HG02571 (cell line): ENCODE measurements at regions not wholly inside any gene's neighbourhood (a gene's known extent, or its start where the extent isn't known, plus 50 kb on each side); places are given as distances from the start of the nearest gene placed in this dataset.
"Not testable (repeated sequence)": the region's sequence is repeated elsewhere in the genome, so short reads cannot be mapped to it uniquely, and the experiment has no call there.

Experiments used
- ATAC-seq: cut with Tn5 transposase; IDR thresholded peaks from one replicate; pipeline ENCODE4 v1.9.1; 2021; ENCODE audit warnings: mild to moderate bottlenecking, moderate library complexity; ENCODE audit not compliant: unreplicated experiment

DNA sequence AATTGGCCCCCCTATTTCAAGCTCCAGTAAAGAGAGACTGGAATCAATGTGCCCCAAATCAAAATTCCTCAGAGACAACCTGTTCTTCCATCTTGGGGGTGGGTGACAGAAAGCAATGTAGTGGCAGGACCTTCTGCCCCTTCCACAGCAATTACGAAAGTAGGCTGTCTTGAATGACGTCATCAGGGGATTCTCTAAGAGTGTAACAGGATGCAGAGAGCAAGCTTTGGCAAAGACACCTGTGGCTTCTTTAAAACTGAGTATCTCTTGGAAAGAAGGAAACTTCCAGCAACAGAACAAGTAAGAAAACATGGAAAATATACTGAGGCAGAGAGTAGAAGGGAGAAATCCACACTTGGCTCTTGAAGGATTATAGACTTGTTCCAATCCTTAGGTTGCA is 247.6 kb upstream of the PDE4D start:
- no peak for ATAC-seq

DNA sequence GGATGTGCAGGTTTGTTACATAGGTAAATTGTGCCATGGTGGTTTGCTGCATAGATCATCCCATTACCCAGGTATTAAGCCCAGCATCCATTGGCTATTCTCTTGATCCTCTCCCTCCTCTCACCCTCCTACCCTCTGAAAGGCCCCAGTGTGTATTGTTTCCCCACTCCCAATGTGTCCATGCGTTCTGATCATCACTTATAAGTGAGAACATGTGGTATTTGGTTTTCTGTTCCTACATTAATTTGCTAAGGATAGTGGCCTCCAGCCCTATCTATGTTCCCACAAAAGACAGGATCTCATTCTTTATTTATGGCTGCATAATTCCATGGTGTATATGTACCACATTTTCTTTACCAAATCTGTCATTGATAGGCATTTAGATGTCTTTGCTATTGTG is 243.3 kb upstream of the PDE4D start:
- no peak for ATAC-seq

DNA sequence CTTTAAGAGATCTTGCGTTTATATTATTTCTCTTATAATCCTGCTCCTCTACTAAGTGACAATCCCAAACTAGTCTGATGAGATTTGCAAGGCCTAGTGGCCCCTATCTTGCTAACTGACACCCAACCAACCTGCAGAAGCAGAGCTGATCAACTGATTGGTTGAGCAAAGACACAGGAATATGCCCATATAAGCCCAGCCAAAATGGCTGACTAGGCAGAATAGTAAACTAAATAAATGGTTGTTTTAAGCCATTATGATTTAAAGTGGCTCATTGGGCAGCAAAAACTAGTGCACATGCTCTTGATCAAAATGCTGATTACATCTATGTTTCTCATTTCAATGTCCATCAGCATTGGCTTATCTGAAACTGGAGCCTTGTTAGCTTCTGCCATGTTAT is 238.0 kb upstream of the PDE4D start:
- ATAC-seq, result no peak

DNA sequence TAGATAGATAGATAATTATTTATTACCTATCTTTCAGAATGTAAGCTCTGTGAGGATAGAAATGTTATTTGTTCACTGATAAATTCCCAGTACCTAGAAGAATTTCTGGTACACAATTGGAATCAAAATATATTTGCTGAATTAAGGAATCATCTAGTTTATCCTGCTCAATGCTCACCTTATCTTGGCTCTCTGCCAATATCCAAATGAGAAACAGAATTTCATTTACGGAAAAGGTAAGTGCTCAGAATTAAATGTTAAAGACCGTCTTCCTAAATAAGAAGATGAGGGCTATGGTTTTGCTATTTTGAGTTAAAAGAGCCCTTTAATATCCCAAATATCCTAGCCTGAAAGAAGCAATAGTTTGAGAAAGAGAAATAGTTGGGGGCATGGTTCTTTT is 232.1 kb upstream of the PDE4D start:
- no peak for ATAC-seq

DNA sequence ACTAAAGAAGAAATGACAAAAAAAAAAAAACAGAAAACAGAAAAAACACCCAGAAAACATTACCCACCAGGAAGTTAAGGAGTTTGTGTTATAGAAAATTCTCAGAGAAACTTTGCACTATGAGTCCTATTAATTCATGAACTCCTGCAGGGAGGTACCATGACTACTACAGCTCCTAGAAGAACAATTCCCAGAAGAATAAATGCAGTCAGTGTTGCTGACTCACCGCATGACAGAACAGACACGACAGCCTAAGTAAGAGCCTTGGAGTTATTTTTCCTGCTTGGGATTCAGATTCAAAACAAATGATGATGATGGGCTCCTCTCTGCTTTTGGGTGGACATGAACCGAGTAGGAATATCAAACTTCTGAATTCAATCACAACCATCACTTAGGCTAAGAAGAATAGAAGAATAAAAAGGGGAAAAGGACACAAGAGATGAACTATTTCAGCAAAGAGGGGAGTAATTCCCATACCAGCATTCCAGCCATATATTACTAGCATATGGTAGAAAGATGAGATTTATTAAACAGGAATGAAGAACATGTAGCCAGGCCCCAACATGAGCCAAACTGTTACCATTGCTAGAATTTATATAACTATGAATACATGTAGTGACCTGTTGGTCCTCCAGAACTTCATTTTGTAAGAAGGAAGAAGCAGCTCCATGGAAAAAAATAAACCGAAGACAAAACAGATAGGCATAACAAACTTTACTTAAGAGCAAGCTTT is 209.6 kb upstream of the PDE4D start:
- no peak for ATAC-seq

GRCh38 chr5:60101573-60101972 is 208.0 kb upstream of the PDE4D start:
- ATAC-seq, result no peak

DNA sequence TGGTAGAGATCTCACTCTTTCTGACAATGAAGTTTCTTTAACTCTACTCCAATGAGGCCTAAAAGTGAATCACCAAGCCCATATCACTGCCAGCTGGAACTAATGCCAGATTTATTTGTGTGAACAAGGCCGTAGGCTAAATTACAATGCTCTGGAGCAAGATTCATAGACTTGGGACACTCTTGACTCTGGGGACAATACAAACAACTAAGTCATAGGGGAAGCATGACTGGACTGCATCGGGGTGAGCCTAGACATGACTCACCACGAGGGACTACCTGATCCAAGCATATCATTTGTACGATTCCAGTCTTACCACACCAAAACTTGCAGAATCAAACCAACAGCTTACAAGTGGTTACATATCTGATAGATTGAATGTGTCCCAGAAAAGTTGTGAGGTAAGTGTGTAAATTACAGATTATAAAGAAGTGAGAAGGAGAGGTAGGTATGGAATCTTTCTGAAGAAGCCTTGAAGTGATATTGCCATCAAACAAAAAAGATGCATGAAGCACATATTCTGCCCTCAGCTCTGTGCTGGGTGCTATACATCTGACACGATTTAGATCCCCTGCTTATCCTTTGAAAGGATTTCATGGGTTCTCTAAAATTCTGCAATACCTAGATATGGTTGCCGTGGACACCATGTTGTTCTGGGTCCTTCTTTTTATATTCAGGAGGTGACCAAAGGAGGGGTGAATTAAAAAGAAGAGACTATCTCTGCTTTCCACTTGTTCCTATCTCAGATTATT is 199.3 kb upstream of the PDE4D start:
- no peak for ATAC-seq

DNA sequence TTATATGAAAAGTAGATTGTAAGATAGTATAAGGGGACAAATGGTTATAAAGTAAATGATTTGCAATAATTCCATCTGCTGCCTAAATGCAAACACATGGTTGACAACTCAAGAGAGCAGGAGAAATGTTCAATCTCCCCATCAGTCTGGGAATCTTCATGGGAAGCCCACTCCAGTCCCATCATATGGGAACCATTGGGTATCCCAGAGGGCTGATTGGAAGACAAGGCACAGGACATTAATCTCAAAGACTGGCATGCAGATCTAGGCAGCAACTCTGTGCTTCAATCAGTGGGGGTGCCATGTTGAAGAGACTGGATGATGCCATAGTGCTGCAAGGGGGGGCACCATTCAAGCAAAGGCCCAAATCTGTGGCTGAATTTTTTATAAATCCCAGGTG is 193.1 kb upstream of the PDE4D start:
- ATAC-seq, result no peak

DNA sequence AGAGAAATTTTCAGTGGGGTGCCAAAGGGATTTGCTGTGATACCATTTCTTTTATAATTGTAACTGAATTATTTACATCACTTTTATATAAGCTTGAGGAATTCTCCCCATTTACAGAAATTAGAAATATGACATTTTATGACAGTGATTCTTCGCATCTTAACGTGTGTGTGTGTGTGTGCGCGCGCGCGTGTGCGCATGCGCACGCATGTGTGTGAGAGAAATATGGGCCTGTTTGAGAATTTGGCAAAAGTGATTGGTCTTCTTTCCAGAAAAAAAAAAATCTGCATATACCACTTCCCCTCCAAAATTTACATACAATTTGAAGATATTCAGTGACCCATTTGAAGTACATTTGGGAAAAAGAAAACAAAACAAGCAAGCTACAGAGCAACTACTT is 190.7 kb upstream of the PDE4D start:
- ATAC-seq, result no peak

GRCh38 chr5:60077292-60077691 is 183.8 kb upstream of the PDE4D start:
- ATAC-seq, result no peak

DNA sequence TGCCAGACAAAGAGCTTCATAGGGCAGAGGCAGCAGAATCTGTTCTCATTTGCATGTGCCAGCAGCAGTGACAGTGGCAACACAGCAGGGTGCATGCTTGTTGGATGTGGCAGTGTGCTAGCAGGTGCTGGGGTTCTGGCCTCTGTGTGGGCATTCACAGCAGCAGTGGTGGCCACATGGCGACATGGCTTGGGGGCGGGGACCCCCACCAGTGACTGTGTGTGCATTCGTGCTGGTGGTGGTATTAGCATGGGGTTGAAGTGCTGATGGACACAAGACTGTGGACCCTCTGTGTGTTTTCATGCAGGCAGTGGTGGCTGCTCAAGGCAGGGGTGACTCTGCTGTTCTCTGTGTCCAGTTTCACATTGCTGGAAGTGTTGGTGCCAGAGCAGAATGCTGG is 183.2 kb upstream of the PDE4D start:
- ATAC-seq, result no peak

DNA sequence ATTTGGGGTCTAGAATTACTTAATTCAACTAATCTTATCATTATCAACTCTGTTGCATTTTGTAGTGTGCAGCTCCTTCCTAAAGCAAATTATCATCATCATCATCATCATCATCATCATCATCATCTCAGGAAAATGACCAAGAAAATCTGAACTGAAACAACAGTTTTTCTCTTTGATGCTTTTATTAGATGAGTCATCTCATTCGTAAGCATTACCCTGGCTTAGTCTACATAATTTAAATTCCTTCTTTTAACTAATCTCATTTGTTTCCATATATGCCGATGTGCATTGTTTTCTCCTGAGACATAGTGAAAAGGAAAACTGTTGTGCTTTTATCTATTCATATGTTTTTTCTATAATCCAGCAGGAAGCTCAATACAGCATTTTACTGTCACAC is 173.0 kb upstream of the PDE4D start:
- no peak for ATAC-seq

DNA sequence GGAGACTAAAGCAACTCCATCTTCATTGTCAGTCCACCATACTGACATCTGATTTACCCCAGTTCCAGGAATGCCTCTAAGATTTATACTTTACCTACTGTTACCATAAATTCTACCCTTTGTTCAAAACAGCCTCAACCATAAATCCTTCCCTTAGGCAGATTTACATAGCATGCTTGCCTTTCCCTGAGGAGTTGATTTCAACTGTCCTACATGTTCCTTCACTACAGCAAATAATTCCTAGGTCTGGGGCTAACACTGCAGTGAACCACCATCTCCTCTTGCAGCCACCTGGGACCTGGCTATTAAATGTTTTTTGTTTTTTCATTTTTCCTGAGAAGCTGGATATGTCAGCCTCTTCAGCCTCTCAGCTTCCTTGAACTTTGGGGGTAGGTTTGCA is 166.9 kb upstream of the PDE4D start:
- ATAC-seq, result no peak

DNA sequence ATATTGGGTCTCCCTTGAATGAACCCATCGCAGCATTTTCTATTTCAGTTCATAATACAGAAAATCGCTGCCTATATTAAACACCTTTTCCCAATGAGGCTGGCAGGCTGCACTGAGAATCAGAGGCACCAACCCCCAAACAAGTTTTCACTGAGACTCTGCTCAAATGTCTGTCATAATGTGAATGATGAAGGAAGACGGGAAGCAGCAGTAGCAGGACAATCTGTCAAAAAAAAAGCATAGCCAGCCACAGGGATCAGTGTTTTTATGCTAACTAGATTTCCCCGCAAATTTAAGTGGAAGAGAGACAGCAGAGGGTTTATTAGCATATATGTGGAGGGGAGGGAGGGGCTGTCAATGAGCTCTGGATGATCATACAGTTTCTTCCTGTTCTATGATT is 162.7 kb upstream of the PDE4D start:
- ATAC-seq, result no peak

DNA sequence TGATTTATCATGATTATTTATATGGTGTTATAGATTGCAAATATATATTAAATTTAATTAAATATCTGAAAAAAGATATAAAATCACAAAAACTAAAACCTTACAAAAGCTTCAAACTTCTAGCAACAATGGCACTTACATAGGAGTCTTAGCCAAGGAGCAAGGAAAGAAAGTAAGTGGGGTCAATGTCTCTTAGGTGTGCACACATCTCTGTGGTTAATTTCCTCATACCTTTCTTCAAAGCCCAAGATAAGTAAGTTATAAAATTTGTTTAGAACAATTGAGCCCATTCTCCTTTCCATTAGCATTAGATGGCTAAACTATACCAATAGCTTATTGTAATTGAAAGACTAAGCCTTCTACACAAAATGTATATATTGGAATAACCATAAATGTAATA is 161.6 kb upstream of the PDE4D start:
- ATAC-seq, result no peak

- ATAC-seq, result not testable (repeated sequence)
Measured at GRCh38 chr5:60041996-60042664, 148.6 kb upstream of the PDE4D start.

- not testable (repeated sequence) for ATAC-seq
Measured at GRCh38 chr5:60041508-60041907, 148.0 kb upstream of the PDE4D start.

- ATAC-seq, result no peak
Measured at GRCh38 chr5:60036192-60036938, 142.8 kb upstream of the PDE4D start.

- no peak for ATAC-seq
Measured at GRCh38 chr5:60026161-60026560, 132.6 kb upstream of the PDE4D start.

DNA sequence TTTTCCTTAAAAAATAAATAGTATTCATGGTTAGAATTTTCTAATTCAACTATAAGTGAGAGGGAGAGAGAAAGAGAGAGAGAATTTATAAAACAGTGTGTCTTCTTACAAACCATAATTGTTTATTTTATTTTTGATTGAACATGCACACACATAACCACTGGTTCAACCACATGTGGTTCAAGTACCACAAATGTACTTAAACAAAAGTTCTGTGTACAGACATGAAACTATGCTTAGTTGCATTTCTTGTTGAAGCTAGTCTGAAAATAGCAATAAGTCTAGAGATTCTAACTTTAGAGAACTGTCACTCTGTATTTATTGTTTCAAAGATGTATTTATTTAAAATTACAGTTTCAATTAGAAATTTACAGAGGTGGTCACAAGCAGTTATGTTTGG is 130.6 kb upstream of the PDE4D start:
- ATAC-seq, result no peak

DNA sequence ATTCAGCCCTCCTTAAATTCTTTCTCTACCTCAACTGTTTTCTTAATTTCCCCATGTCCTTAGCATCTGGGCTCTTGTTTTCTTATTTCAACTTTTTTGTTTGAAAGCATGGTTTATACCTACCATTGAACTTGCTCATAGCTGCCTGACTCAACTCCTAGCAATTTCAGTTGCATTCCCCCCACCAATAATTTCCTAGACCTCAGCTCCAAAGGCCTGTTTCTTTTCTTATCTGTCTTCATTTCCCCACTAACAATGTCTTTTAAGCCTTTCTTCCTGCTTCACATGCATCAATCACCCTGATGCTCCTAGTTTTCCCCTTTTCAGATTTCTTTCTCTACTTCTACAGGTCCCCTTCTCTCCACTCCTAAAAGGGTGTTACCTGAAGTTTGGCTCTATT is 129.7 kb upstream of the PDE4D start:
- ATAC-seq, result no peak
